ENCODE measurements at regions not wholly inside any gene's neighbourhood (a gene's known extent, or its start where the extent isn't known, plus 50 kb on each side); places are given as distances from the start of the nearest gene placed in this dataset.
A peak's percentile ranks its signal among the peaks of the same experiment; 100 is the strongest.

DNA sequence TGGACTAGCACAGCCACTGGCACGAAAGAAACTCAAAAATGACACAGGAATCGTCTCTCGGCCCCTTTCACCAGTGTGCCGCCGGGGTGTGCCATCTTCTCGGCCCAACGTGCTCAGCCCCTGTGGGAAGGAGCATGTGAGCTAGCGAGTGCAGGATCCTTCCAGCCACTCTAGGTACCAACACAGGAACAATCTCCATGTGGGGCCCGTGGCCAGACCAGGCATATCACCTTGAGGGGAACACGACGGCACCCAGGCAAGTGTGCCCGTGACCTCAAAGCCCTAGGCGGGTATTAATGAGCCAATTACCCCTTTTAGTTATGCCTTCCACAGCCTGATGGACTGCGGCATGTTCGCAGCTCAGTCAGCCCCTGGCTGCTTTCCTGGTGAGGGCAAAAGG is 231.5 kb downstream of the FAT4 start:
- H3K4me1 ChIP-seq (ENCODE audit: control insufficient read depth, extremely low read depth, insufficient read depth, low read length), result no peaks in the 10 kb centered on the region
- no peak for TF ChIP-seq EZH2 (IDR thresholded peaks at IDR 0.05; ENCODE audit: low read length, missing control alignments)
- TF ChIP-seq, protein P1, sequence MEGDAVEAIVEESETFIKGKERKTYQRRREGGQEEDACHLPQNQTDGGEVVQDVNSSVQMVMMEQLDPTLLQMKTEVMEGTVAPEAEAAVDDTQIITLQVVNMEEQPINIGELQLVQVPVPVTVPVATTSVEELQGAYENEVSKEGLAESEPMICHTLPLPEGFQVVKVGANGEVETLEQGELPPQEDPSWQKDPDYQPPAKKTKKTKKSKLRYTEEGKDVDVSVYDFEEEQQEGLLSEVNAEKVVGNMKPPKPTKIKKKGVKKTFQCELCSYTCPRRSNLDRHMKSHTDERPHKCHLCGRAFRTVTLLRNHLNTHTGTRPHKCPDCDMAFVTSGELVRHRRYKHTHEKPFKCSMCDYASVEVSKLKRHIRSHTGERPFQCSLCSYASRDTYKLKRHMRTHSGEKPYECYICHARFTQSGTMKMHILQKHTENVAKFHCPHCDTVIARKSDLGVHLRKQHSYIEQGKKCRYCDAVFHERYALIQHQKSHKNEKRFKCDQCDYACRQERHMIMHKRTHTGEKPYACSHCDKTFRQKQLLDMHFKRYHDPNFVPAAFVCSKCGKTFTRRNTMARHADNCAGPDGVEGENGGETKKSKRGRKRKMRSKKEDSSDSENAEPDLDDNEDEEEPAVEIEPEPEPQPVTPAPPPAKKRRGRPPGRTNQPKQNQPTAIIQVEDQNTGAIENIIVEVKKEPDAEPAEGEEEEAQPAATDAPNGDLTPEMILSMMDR (conservative IDR thresholded peaks at IDR 0.05 in 1 of 2, IDR thresholded peaks at IDR 0.05 in 1 of 2; ENCODE audit: low read depth in 1 of 2, low read length in 2 of 2), result no peak
- no peaks in the 10 kb centered on the region for H3K27me3 ChIP-seq (ENCODE audit: control insufficient read depth, insufficient read depth, low read length)
- H3K4me2 ChIP-seq (ENCODE audit: extremely low read depth, insufficient read depth, low read length), result no peak overlapping the region
- no peak overlapping the region for H3K27ac ChIP-seq (ENCODE audit: insufficient read depth, low read length)
- H2AFZ ChIP-seq (ENCODE audit: low read length), result no peak overlapping the region
- no peak overlapping the region for H3K4me3 ChIP-seq (replicated peaks in 1 of 4; ENCODE audit: control extremely low read depth in 1 of 4, insufficient read depth in 1 of 4, low read depth in 3 of 4, low read length in 4 of 4)
- H3K79me2 ChIP-seq (ENCODE audit: control insufficient read depth, insufficient read depth, low read length), result no peaks in the 10 kb centered on the region
- H3K9ac ChIP-seq (ENCODE audit: insufficient read depth, low read length), result no peak overlapping the region
- DNase-seq (ENCODE audit: low read depth in 2 of 2), result no peak
- no peaks in the 10 kb centered on the region for H4K20me1 ChIP-seq (ENCODE audit: control insufficient read depth, extremely low read depth, insufficient read depth, low read length)
- H3K9me3 ChIP-seq (ENCODE audit: control insufficient read depth, insufficient read depth, low read depth, low read length), result no peaks in the 10 kb centered on the region
- H3K36me3 ChIP-seq (ENCODE audit: control insufficient read depth, insufficient read depth, low read length), result no peaks in the 10 kb centered on the region

DNA sequence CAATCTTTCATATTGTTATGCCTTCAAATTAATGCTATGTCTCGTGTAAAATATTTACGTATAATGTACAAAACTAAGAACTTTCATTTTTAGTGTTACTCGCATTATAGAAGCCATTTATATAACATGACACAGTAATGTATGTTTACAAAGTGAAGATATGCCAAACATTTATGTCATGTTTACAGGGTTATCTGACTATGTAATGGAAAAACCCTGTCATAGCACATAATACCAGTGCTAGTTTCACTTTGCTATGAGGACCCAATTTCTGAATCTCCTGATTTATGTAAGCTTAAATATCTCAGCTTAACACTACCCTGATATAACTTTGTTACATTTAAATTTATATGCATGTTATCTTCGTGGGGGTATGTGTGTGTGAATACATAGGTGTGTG is 233.1 kb downstream of the FAT4 start:
- Histone ChIP-seq H3K4me2 (ENCODE audit: extremely low read depth, insufficient read depth, low read length) (no peak overlapping the region), H2AFZ (ENCODE audit: low read length) (no peak overlapping the region), H3K4me3 (replicated peaks in 1 of 4; ENCODE audit: control extremely low read depth in 1 of 4, insufficient read depth in 1 of 4, low read depth in 3 of 4, low read length in 4 of 4) (peak overlapping the region in 1 of 4 experiments; percentile 1), H3K27me3 (ENCODE audit: control insufficient read depth, insufficient read depth, low read length) (no peaks in the 10 kb centered on the region), H3K9ac (ENCODE audit: insufficient read depth, low read length) (no peak overlapping the region), H4K20me1 (ENCODE audit: control insufficient read depth, extremely low read depth, insufficient read depth, low read length) (no peaks in the 10 kb centered on the region), H3K4me1 (ENCODE audit: control insufficient read depth, extremely low read depth, insufficient read depth, low read length) (no peaks in the 10 kb centered on the region), H3K79me2 (ENCODE audit: control insufficient read depth, insufficient read depth, low read length) (no peaks in the 10 kb centered on the region), H3K9me3 (ENCODE audit: control insufficient read depth, insufficient read depth, low read depth, low read length) (no peaks in the 10 kb centered on the region), H3K36me3 (ENCODE audit: control insufficient read depth, insufficient read depth, low read length) (no peaks in the 10 kb centered on the region), H3K27ac (ENCODE audit: insufficient read depth, low read length) (no peak overlapping the region)
- peak in 1 of 2 donors; percentile 46 for DNase-seq (ENCODE audit: low read depth in 2 of 2)
- TF ChIP-seq, protein P1 (conservative IDR thresholded peaks at IDR 0.05 in 1 of 2, IDR thresholded peaks at IDR 0.05 in 1 of 2; ENCODE audit: low read depth in 1 of 2, low read length in 2 of 2), result no peak
- no peak for TF ChIP-seq EZH2 (IDR thresholded peaks at IDR 0.05; ENCODE audit: low read length, missing control alignments)

DNA sequence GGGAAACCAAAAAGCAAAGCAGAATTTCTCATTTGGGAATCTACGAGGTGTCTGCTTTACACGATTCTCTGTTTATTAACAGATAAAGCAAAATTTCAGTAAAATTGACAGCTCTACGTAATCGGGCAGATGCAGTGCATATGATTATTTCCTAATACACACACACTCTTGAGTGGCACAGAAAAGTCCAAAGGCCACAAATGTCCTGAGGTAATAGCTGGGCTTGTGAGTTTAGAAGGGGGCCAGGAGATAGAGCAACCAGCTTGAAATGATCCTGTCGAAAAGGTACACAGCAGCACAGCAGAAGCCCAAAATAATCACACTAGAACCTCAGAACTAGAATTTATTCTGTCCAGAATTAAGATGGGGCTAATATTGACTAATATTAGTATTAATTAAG is 236.0 kb downstream of the FAT4 start:
- no peaks in the 10 kb centered on the region for H4K20me1 ChIP-seq (ENCODE audit: control insufficient read depth, extremely low read depth, insufficient read depth, low read length)
- no peaks in the 10 kb centered on the region for H3K79me2 ChIP-seq (ENCODE audit: control insufficient read depth, insufficient read depth, low read length)
- no peak overlapping the region for H3K9ac ChIP-seq (ENCODE audit: insufficient read depth, low read length)

More for the DNA sequence above, 236.0 kb downstream of the FAT4 start:
- no peak overlapping the region for H3K4me3 ChIP-seq (replicated peaks in 1 of 4; ENCODE audit: control extremely low read depth in 1 of 4, insufficient read depth in 1 of 4, low read depth in 3 of 4, low read length in 4 of 4)
- no peaks in the 10 kb centered on the region for H3K36me3 ChIP-seq (ENCODE audit: control insufficient read depth, insufficient read depth, low read length)
- H3K27me3 ChIP-seq (ENCODE audit: control insufficient read depth, insufficient read depth, low read length), result no peaks in the 10 kb centered on the region
- DNase-seq (ENCODE audit: low read depth in 2 of 2), result no peak
- H3K9me3 ChIP-seq (ENCODE audit: control insufficient read depth, insufficient read depth, low read depth, low read length), result no peaks in the 10 kb centered on the region
- no peak overlapping the region for H3K4me2 ChIP-seq (ENCODE audit: extremely low read depth, insufficient read depth, low read length)
- no peak overlapping the region for H3K27ac ChIP-seq (ENCODE audit: insufficient read depth, low read length)
- no peaks in the 10 kb centered on the region for H3K4me1 ChIP-seq (ENCODE audit: control insufficient read depth, extremely low read depth, insufficient read depth, low read length)
- no peak overlapping the region for H2AFZ ChIP-seq (ENCODE audit: low read length)
- TF ChIP-seq, protein P1 (conservative IDR thresholded peaks at IDR 0.05 in 1 of 2, IDR thresholded peaks at IDR 0.05 in 1 of 2; ENCODE audit: low read depth in 1 of 2, low read length in 2 of 2), result no peak
- TF ChIP-seq EZH2 (IDR thresholded peaks at IDR 0.05; ENCODE audit: low read length, missing control alignments), result no peak

Measured in fibroblast of lung (primary cell).